ENCODE measurements at regions not wholly inside any gene's neighbourhood (a gene's known extent, or its start where the extent isn't known, plus 50 kb on each side); places are given as distances from the start of the nearest gene placed in this dataset.

DNA sequence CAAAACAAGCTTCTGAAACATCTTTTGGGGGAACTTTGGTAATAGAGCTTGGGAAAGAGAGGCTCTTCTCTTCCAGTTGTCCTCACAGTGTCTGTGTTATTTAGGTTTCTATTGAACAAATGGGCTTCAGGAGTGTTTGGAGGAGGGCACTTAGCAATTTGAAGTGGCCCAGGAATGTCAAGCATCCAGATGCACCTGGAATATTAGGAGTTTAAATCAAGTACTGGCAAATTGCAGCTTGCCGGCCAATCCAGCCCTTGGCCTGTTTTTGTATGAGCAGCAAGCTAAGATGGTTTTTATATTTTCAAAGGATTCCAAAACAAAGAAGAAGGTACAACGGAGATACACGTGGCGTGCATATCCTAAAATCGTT lies 94.7 kb downstream of the CCDC185 start:
- no peak for DNase-seq

DNA sequence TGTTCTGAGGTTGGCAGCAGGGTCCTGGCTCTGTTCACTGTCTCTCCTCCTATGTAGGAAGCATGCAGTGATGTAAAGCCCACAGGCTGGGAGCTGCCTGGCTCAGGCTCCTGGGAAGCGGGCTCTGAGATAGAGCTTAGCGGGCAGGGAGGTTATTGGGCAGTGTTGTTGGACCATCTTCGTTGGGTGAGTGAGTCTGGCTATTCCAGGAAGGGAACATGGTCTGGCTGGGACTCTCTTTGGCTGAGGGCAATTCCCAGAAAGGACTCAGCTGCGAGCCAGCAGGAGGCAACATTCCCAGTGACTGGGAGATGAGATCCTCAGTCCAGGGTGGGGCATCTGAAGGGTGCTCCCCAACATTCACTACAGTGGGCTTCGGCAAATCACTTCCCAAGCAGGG lies 96.2 kb downstream of the CCDC185 start:
- no peak for DNase-seq

DNA sequence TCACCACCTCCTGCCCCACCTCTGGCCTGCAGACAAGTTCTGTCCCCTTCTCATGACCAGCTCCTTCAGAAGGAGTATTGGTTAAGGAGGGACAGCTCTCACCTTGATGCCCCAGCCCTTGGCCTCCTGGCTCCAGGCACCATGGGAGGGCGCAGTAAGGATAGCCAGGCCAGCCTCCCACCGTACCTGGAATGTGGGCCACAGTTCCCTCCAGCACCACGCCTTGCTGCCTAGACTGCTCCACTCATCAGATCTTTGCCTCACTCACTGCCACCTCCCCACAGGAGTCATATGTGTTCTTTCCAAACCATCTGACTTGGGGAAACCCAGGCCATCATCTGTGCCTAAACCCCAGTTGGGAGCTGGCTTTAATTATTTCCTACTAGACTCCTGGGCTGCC lies 97.0 kb downstream of the CCDC185 start:
- DNase-seq, result no peak
